ENCODE measurements at regions not wholly inside any gene's neighbourhood (a gene's known extent, or its start where the extent isn't known, plus 50 kb on each side); places are given as distances from the start of the nearest gene placed in this dataset.
"Not testable (repeated sequence)": the region's sequence is repeated elsewhere in the genome, so short reads cannot be mapped to it uniquely, and the experiment has no call there.

GRCh38 chr10:118900617-118901016 lies 128.9 kb upstream of the NANOS1 start:
- in situ Hi-C loops (cut with HindIII; ENCODE audit: low pct_ligation_motif_present, low sequenced_read_pairs): no loop called here
- H3K4me3 ChIP-seq (ENCODE audit: low read depth, low read length): no peak overlapping the region
- TF ChIP-seq CTCF (IDR thresholded peaks at IDR 0.05; ENCODE audit: low read depth, low read length, missing control alignments): no peak
- H3K27ac ChIP-seq: no peak overlapping the region
- no peak for DNase-seq
- H3K27me3 ChIP-seq (replicated peaks): no peaks in the 10 kb centered on the region
- no peaks in the 10 kb centered on the region for H3K36me3 ChIP-seq (replicated peaks)

GRCh38 chr10:118901380-118901779 lies 128.1 kb upstream of the NANOS1 start:
- in situ Hi-C loops (cut with HindIII; ENCODE audit: low pct_ligation_motif_present, low sequenced_read_pairs): no loop called here
- DNase-seq: no peak

GRCh38 chr10:118901906-118902305 lies 127.6 kb upstream of the NANOS1 start:
- no peak overlapping the region for H3K4me3 ChIP-seq (ENCODE audit: low read depth, low read length)
- H3K36me3 ChIP-seq (replicated peaks): no peaks in the 10 kb centered on the region
- H3K27ac ChIP-seq: no peak overlapping the region
- H3K27me3 ChIP-seq (replicated peaks): no peaks in the 10 kb centered on the region
- in situ Hi-C loops (cut with HindIII; ENCODE audit: low pct_ligation_motif_present, low sequenced_read_pairs): no loop called here
- DNase-seq: no peak
- no peak for TF ChIP-seq CTCF (IDR thresholded peaks at IDR 0.05; ENCODE audit: low read depth, low read length, missing control alignments)

More at GRCh38 chr10:118901380-118901779, 128.1 kb upstream of the NANOS1 start:
- no peaks in the 10 kb centered on the region for H3K27me3 ChIP-seq (replicated peaks)
- no peak for TF ChIP-seq CTCF (IDR thresholded peaks at IDR 0.05; ENCODE audit: low read depth, low read length, missing control alignments)
- H3K36me3 ChIP-seq (replicated peaks): no peaks in the 10 kb centered on the region
- H3K4me3 ChIP-seq (ENCODE audit: low read depth, low read length): no peak overlapping the region
- no peak overlapping the region for H3K27ac ChIP-seq

- DNase-seq; H3K36me3 ChIP-seq (replicated peaks); in situ Hi-C loops (cut with HindIII; ENCODE audit: low pct_ligation_motif_present, low sequenced_read_pairs); H3K27ac ChIP-seq; H3K27me3 ChIP-seq (replicated peaks); H3K4me3 ChIP-seq (ENCODE audit: low read depth, low read length): not testable (repeated sequence)
Observed at GRCh38 chr10:118902656-118903055, 126.9 kb upstream of the NANOS1 start.

GRCh38 chr10:118903251-118903650 lies 126.3 kb upstream of the NANOS1 start:
- Histone ChIP-seq H3K36me3 (replicated peaks) (no peaks in the 10 kb centered on the region), H3K27me3 (replicated peaks) (no peaks in the 10 kb centered on the region), H3K27ac (no peak overlapping the region), H3K4me3 (ENCODE audit: low read depth, low read length) (no peak overlapping the region)
- in situ Hi-C loops (cut with HindIII; ENCODE audit: low pct_ligation_motif_present, low sequenced_read_pairs): no loop called here
- TF ChIP-seq CTCF (IDR thresholded peaks at IDR 0.05; ENCODE audit: low read depth, low read length, missing control alignments): no peak
- DNase-seq: no peak

GRCh38 chr10:118903691-118904090 lies 125.8 kb upstream of the NANOS1 start:
- in situ Hi-C loops (cut with HindIII; ENCODE audit: low pct_ligation_motif_present, low sequenced_read_pairs): no loop called here
- Histone ChIP-seq H3K36me3 (replicated peaks) (no peaks in the 10 kb centered on the region), H3K27me3 (replicated peaks) (no peaks in the 10 kb centered on the region), H3K27ac (no peak overlapping the region), H3K4me3 (ENCODE audit: low read depth, low read length) (no peak overlapping the region)
- no peak for TF ChIP-seq CTCF (IDR thresholded peaks at IDR 0.05; ENCODE audit: low read depth, low read length, missing control alignments)
- no peak for DNase-seq
